Keratinocyte (primary cell): ENCODE measurements at regions not wholly inside any gene's neighbourhood (a gene's known extent, or its start where the extent isn't known, plus 50 kb on each side); places are given as distances from the start of the nearest gene placed in this dataset.

Experiments used
- CTCF ChIP-seq, 3 experiments: IDR thresholded peaks in 1 of 3; conservative IDR thresholded peaks in 1 of 3; optimal IDR thresholded peaks in 1 of 3; 2 replicates in 2 of 3; 3 replicates in 1 of 3; pipeline versions ENCODE3 to v1.5.1; 2011; ENCODE audit warnings: low read length in 3 of 3, mild to moderate bottlenecking in 3 of 3, moderate library complexity in 2 of 3, control low read depth in 1 of 3, inconsistent platforms in 1 of 3; ENCODE audit not compliant: insufficient read depth in 2 of 3; ENCODE audit errors: extremely low read depth in 1 of 3
- EZH2 ChIP-seq: IDR thresholded peaks from one replicate; pipeline ENCODE4 v1.6.1; 2012; ENCODE audit warnings: inconsistent platforms, mild to moderate bottlenecking, low read length, moderate library complexity

DNA sequence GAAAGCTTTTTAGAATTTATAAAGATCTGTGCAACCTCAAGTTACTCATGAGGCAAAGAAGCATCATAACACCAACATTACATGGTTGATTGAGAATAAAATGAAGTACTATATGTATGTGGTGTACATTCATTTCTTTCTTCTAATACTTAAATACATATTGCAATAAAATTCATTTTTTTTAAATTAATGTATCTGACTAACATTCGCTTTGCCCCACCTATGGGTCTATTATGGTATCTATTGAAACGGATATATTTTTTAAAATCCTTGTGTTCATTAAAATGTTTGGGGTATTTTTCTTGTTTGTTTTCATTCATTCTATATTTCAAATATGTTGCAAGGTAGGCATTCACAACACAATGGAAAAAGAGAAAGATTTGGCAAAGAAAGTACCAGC, 237.5 kb downstream of the DSEL start:
- TF ChIP-seq EZH2 (no peak), CTCF (optimal IDR thresholded peaks at IDR 0.05 in 1 of 3, IDR thresholded peaks at IDR 0.05 in 1 of 3, conservative IDR thresholded peaks at IDR 0.05 in 1 of 3; ENCODE audit: extremely low read depth in 1 of 3, insufficient read depth in 2 of 3, low read length in 3 of 3) (no peak)
